ENCODE measurements at regions not wholly inside any gene's neighbourhood (a gene's known extent, or its start where the extent isn't known, plus 50 kb on each side); places are given as distances from the start of the nearest gene placed in this dataset.
"Not testable (repeated sequence)": the region's sequence is repeated elsewhere in the genome, so short reads cannot be mapped to it uniquely, and the experiment has no call there.

GRCh38 chr2:12607971-12608370 lies 108.8 kb upstream of the TRIB2 start:
- FAIRE-seq (no peak), DNase-seq (ENCODE audit: extremely low spot score, insufficient read length, low read depth) (no peak)

- DNase-seq (ENCODE audit: extremely low spot score, insufficient read length, low read depth) (no peak), FAIRE-seq (no peak)
These were observed 106.4 kb upstream of the TRIB2 start for GRCh38 chr2:12610314-12610713.

GRCh38 chr2:12612168-12612567 lies 104.6 kb upstream of the TRIB2 start:
- DNase-seq (ENCODE audit: extremely low spot score, insufficient read length, low read depth) (no peak), FAIRE-seq (no peak)

GRCh38 chr2:12612671-12613070 lies 104.1 kb upstream of the TRIB2 start:
- no peak for FAIRE-seq
- DNase-seq (ENCODE audit: extremely low spot score, insufficient read length, low read depth): no peak

GRCh38 chr2:12613137-12613835 lies 103.5 kb upstream of the TRIB2 start:
- FAIRE-seq: no peak
- DNase-seq (ENCODE audit: extremely low spot score, insufficient read length, low read depth): no peak

- DNase-seq (ENCODE audit: extremely low spot score, insufficient read length, low read depth): no peak
- FAIRE-seq: no peak
These were observed 101.2 kb upstream of the TRIB2 start for GRCh38 chr2:12615509-12615908.

GRCh38 chr2:12616456-12617156 lies 100.1 kb upstream of the TRIB2 start:
- no peak for FAIRE-seq
- no peak for DNase-seq (ENCODE audit: extremely low spot score, insufficient read length, low read depth)

- DNase-seq (ENCODE audit: extremely low spot score, insufficient read length, low read depth) (no peak), FAIRE-seq (no peak)
These were observed 99.4 kb upstream of the TRIB2 start for GRCh38 chr2:12617366-12617765.

GRCh38 chr2:12617853-12618252 lies 98.9 kb upstream of the TRIB2 start:
- FAIRE-seq (no peak), DNase-seq (ENCODE audit: extremely low spot score, insufficient read length, low read depth) (no peak)

- FAIRE-seq: no peak
These were observed 98.2 kb upstream of the TRIB2 start for GRCh38 chr2:12618576-12618975.

GRCh38 chr2:12619975-12620374 lies 96.8 kb upstream of the TRIB2 start:
- FAIRE-seq (no peak), DNase-seq (ENCODE audit: extremely low spot score, insufficient read length, low read depth) (no peak)

More at GRCh38 chr2:12618576-12618975, 98.2 kb upstream of the TRIB2 start:
- DNase-seq (ENCODE audit: extremely low spot score, insufficient read length, low read depth): no peak

GRCh38 chr2:12620759-12621158 lies 96.0 kb upstream of the TRIB2 start:
- DNase-seq (ENCODE audit: extremely low spot score, insufficient read length, low read depth) (no peak), FAIRE-seq (no peak)

- FAIRE-seq (no peak), DNase-seq (ENCODE audit: extremely low spot score, insufficient read length, low read depth) (no peak)
These were observed 93.7 kb upstream of the TRIB2 start for GRCh38 chr2:12623051-12623450.

- no peak for DNase-seq (ENCODE audit: extremely low spot score, insufficient read length, low read depth)
- FAIRE-seq: no peak
These were observed 92.4 kb upstream of the TRIB2 start for GRCh38 chr2:12624384-12624783.

GRCh38 chr2:12624905-12625598 lies 91.7 kb upstream of the TRIB2 start:
- DNase-seq (ENCODE audit: extremely low spot score, insufficient read length, low read depth) (no peak), FAIRE-seq (no peak)

GRCh38 chr2:12628541-12628940 lies 88.2 kb upstream of the TRIB2 start:
- not testable (repeated sequence) for DNase-seq (ENCODE audit: extremely low spot score, insufficient read length, low read depth); FAIRE-seq

- FAIRE-seq (no peak), DNase-seq (ENCODE audit: extremely low spot score, insufficient read length, low read depth) (no peak)
These were observed 79.7 kb upstream of the TRIB2 start for GRCh38 chr2:12636837-12637581.

- DNase-seq (ENCODE audit: extremely low spot score, insufficient read length, low read depth) (no peak), FAIRE-seq (no peak)
These were observed 79.0 kb upstream of the TRIB2 start for GRCh38 chr2:12637754-12638153.

- no peak for FAIRE-seq
- no peak for DNase-seq (ENCODE audit: extremely low spot score, insufficient read length, low read depth)
These were observed 75.3 kb upstream of the TRIB2 start for GRCh38 chr2:12641441-12641840.

- FAIRE-seq (no peak), DNase-seq (ENCODE audit: extremely low spot score, insufficient read length, low read depth) (no peak)
These were observed 74.4 kb upstream of the TRIB2 start for GRCh38 chr2:12642332-12642731.
